HG03469 (cell line): ENCODE measurements at regions not wholly inside any gene's neighbourhood (a gene's known extent, or its start where the extent isn't known, plus 50 kb on each side); places are given as distances from the start of the nearest gene placed in this dataset.
"Not testable (repeated sequence)": the region's sequence is repeated elsewhere in the genome, so short reads cannot be mapped to it uniquely, and the experiment has no call there.

ENCODE experiments used
- ATAC-seq: cut with Tn5 transposase; IDR thresholded peaks from one replicate; pipeline ENCODE4 v1.9.1; 2021; ENCODE audit warnings: mild to moderate bottlenecking, moderate library complexity, moderate number of reproducible peaks; ENCODE audit not compliant: unreplicated experiment

- ATAC-seq, result peak; percentile 87
Measured at GRCh38 chr1:206256935-206257334, 53.6 kb downstream of the SRGAP2 start.

GRCh38 chr1:206261473-206261872 lies 58.1 kb downstream of the SRGAP2 start:
- not testable (repeated sequence) for ATAC-seq

- ATAC-seq, result not testable (repeated sequence)
Measured at GRCh38 chr1:206262424-206262823, 59.1 kb downstream of the SRGAP2 start.

- not testable (repeated sequence) for ATAC-seq
Measured at GRCh38 chr1:206264916-206265315, 61.6 kb downstream of the SRGAP2 start.

- not testable (repeated sequence) for ATAC-seq
Measured at GRCh38 chr1:206271153-206271552, 67.8 kb downstream of the SRGAP2 start.

- not testable (repeated sequence) for ATAC-seq
Measured at GRCh38 chr1:206273104-206273503, 69.8 kb downstream of the SRGAP2 start.

GRCh38 chr1:206276143-206276542 lies 72.8 kb downstream of the SRGAP2 start:
- ATAC-seq, result not testable (repeated sequence)

GRCh38 chr1:206278683-206279082 lies 75.3 kb downstream of the SRGAP2 start:
- not testable (repeated sequence) for ATAC-seq

GRCh38 chr1:206280683-206281082 lies 77.3 kb downstream of the SRGAP2 start:
- not testable (repeated sequence) for ATAC-seq

GRCh38 chr1:206281912-206282654 lies 78.7 kb downstream of the SRGAP2 start:
- ATAC-seq, result peak; percentile 54

- ATAC-seq, result not testable (repeated sequence)
Measured at GRCh38 chr1:206285024-206285960, 82.0 kb downstream of the SRGAP2 start.

GRCh38 chr1:206287759-206288158 lies 84.4 kb downstream of the SRGAP2 start:
- ATAC-seq, result not testable (repeated sequence)

- ATAC-seq, result not testable (repeated sequence)
Measured at GRCh38 chr1:206288453-206288852, 85.1 kb downstream of the SRGAP2 start.

- not testable (repeated sequence) for ATAC-seq
Measured at GRCh38 chr1:206297145-206298031, 94.0 kb downstream of the SRGAP2 start.

GRCh38 chr1:206298032-206298392 lies 94.7 kb downstream of the SRGAP2 start:
- ATAC-seq, result not testable (repeated sequence)

GRCh38 chr1:206299181-206299791 lies 95.9 kb downstream of the SRGAP2 start:
- ATAC-seq, result not testable (repeated sequence)

- ATAC-seq, result not testable (repeated sequence)
Measured at GRCh38 chr1:206299942-206300341, 96.6 kb downstream of the SRGAP2 start.

GRCh38 chr1:206302056-206302455 lies 98.7 kb downstream of the SRGAP2 start:
- not testable (repeated sequence) for ATAC-seq

GRCh38 chr1:206307442-206307841 lies 104.1 kb downstream of the SRGAP2 start:
- not testable (repeated sequence) for ATAC-seq

GRCh38 chr1:206310948-206311347 lies 107.6 kb downstream of the SRGAP2 start:
- ATAC-seq, result not testable (repeated sequence)
